Liver (tissue), 3 donors: ENCODE measurements at regions not wholly inside any gene's neighbourhood (a gene's known extent, or its start where the extent isn't known, plus 50 kb on each side); places are given as distances from the start of the nearest gene placed in this dataset.

ENCODE experiments used
- CTCF ChIP-seq: fragments of 150-350 bp; IDR thresholded peaks from 2 replicates; pipeline ENCODE4 v1.5.1; 2017; ENCODE audit warnings: improper control_type of control experiment, low read depth, low read length; ENCODE audit not compliant: missing input control
- TAF1 ChIP-seq: conservative IDR thresholded peaks from 2 replicates; pipeline ENCODE4 v1.6.1; 2016; ENCODE audit warnings: antibody characterized with exemption, mild to moderate bottlenecking
- donor health status: healthy.
- donor health status: healthy.

- no peak for TF ChIP-seq CTCF
- TF ChIP-seq TAF1 = no peak
Observed at GRCh38 chr6:169848946-169849345, 97.5 kb downstream of the ERMARD start.
